Progenitor cell of endocrine pancreas (in vitro differentiated cells): ENCODE measurements at regions not wholly inside any gene's neighbourhood (a gene's known extent, or its start where the extent isn't known, plus 50 kb on each side); places are given as distances from the start of the nearest gene placed in this dataset.
"Not testable (repeated sequence)": the region's sequence is repeated elsewhere in the genome, so short reads cannot be mapped to it uniquely, and the experiment has no call there.

Experiments
- DNase-seq: peaks from one replicate; pipeline ENCODE4 v3.0.0; 2021; ENCODE audit warnings: low spot score; ENCODE audit not compliant: unreplicated experiment
- H3K27ac Mint-ChIP-seq: 2 replicates; pipeline ENCODE4 v1.8.0; 2021; ENCODE audit warnings: mild to moderate bottlenecking, moderate library complexity, mixed read lengths
- H3K27me3 Mint-ChIP-seq: 2 replicates; pipeline ENCODE4 v1.8.0; 2021; ENCODE audit warnings: mixed read lengths
- H3K36me3 Mint-ChIP-seq: 2 replicates; pipeline ENCODE4 v1.8.0; 2022; ENCODE audit warnings: mixed read lengths; ENCODE audit not compliant: insufficient read depth
- H3K4me1 Mint-ChIP-seq: 2 replicates; pipeline ENCODE4 v1.8.0; 2021; ENCODE audit warnings: low read depth, mixed read lengths
- H3K4me3 Mint-ChIP-seq: 2 replicates; pipeline ENCODE4 v1.8.0; 2021; ENCODE audit warnings: low read depth, mild to moderate bottlenecking, moderate library complexity, mixed read lengths
- H3K9me3 Mint-ChIP-seq: 2 replicates; pipeline ENCODE4 v1.8.0; 2021; ENCODE audit warnings: low read depth, mixed read lengths

DNA sequence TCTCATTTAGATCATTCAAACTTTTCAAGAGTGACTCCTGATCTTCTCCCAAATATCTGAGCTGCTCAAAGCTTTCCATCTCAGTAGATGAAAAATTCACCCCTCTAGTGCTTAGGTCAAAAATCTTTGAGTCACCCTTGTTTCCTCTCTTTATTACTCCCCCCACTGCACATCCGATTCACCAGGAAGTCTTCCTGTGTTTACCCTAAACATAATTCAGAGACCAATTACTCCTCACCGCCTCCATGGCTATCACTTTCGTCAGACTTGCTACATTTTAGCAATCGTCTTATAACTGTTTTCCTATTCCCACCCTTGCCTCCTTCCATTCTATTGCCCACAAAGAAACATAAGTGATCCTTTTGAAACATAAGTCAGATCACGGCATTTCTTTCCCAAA, 94.8 kb downstream of the SPDYE17 start:
- H3K4me1 Mint-ChIP-seq, result peaks cover 12% of the 10 kb centered on the region
- H3K36me3 Mint-ChIP-seq, H3K27me3 Mint-ChIP-seq, DNase-seq, H3K4me3 Mint-ChIP-seq, H3K27ac Mint-ChIP-seq, H3K9me3 Mint-ChIP-seq: not testable (repeated sequence)

DNA sequence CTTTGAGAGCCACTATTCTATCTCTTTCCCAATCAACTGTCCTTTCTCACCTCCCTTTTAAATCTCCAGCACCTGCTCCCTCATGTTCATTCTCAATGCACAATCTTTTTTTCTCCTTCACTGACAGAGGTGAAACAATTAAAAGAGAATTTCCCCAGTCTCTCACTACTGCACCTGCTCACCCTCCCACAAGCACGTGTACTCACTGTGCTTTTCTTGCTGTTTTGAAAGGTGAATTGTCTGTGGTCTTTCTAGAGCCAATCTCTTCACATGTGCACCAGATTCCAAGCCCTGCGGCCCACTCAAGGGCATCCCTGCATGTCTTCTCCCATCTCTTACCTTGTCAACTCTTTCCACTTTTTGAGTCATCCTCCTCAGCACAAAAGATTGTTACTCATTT, 95.8 kb downstream of the SPDYE17 start:
- H3K4me1 Mint-ChIP-seq, result peaks cover 12% of the 10 kb centered on the region
- not testable (repeated sequence) for H3K27ac Mint-ChIP-seq, H3K36me3 Mint-ChIP-seq, DNase-seq, H3K27me3 Mint-ChIP-seq, H3K9me3 Mint-ChIP-seq, H3K4me3 Mint-ChIP-seq

DNA sequence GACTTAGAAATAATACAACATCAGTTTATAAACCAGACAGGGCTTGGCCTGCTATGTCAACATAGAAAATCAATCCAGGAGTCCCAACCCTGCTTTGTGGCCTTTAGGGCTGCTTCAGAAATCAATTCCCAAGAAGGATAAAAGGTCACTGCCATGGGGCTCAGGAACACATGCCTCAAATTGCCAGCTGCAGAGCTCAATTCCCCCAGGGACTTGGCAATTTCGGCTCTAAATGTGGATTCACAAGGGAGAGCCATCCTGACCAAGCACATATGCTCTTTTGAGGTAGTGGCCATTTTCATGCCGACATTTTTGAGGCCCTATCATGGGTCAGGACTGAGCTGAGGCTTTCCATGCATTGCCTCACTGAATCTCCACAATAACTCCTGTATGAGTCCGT, 97.5 kb downstream of the SPDYE17 start:
- not testable (repeated sequence) for H3K9me3 Mint-ChIP-seq, H3K36me3 Mint-ChIP-seq, H3K4me3 Mint-ChIP-seq, H3K27me3 Mint-ChIP-seq, DNase-seq, H3K27ac Mint-ChIP-seq
- H3K4me1 Mint-ChIP-seq, result peaks cover 12% of the 10 kb centered on the region

DNA sequence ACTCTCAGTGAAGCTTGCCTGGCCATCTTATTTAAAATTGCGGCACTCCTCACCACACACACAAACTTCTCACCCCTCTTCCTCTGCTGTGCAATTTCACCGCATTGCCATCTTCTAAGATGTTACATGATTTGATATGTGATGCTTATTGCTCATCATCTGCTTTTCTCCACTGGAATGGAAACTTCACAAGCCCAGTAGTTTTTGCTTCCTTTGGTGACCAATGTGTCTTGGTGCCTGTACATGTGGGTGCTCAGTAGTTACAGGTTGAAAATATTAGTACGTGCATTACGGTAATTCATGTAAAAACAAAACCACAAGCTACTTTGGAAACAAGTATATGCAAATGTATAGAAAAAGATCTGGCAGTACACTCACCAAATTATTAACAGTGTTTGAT, 99.2 kb downstream of the SPDYE17 start:
- H3K27ac Mint-ChIP-seq, DNase-seq, H3K36me3 Mint-ChIP-seq, H3K4me3 Mint-ChIP-seq, H3K27me3 Mint-ChIP-seq, H3K9me3 Mint-ChIP-seq: not testable (repeated sequence)
- H3K4me1 Mint-ChIP-seq, result peaks cover 12% of the 10 kb centered on the region

DNA sequence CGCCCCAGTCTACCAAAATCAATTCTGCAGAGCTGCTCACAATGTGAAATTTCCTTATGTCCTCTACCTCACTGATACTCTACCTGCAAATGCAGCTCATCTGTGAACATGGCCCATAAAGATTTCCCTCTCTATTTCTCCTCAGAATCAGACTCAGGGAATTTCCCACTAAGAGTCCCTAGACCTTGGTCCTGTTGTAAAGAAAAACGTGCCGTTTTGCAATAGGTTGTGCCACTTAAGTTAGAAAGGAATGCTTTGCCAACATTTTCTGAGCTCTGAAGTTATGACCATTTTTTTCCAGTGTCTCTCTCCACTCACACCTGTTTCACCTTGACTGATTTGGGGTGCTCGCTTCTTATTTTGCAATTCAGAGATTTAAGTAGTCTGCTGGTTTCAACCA, 100.7 kb downstream of the SPDYE17 start:
- H3K4me3 Mint-ChIP-seq, H3K27me3 Mint-ChIP-seq, H3K27ac Mint-ChIP-seq, H3K36me3 Mint-ChIP-seq, H3K9me3 Mint-ChIP-seq, DNase-seq: not testable (repeated sequence)
- H3K4me1 Mint-ChIP-seq, result peaks cover 11% of the 10 kb centered on the region

DNA sequence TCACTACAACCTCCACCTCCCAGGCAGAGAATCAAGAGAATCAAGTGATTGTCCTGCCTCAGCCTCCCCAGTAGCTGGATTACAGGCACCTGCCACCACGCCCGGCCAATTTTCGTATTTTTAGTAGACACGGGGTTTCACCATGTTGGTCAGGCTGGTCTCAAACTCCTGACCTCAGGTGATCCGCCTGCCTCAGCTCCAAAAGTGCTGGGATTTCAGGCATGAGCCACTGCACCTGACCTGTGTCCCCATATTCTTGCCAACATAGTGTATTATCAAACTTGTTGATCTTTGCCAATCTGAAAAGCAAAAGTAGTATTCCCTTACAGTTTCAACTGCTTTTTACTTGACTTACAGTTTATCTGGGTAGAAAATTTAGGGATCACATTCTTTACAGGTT, 101.7 kb downstream of the SPDYE17 start:
- not testable (repeated sequence) for DNase-seq, H3K4me1 Mint-ChIP-seq, H3K27me3 Mint-ChIP-seq, H3K36me3 Mint-ChIP-seq, H3K4me3 Mint-ChIP-seq, H3K27ac Mint-ChIP-seq, H3K9me3 Mint-ChIP-seq

DNA sequence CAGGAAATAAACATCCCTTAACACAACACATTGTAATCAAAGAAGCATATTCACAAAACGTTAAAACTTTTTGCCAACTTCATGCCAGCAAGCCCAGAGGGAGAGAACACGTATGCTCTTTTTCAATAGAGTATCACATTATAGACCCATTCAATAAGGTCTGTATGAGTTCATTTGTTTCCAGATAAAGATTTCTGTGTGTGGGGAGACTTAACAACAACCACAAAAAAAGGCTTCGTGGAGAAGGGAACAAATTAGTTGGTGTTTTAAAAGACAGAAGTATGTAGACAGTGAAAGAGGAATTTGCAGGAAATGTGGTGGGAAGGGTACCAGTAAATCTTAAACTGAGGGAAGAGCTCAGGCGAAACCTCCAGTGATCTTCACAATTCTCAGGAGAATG, 103.4 kb downstream of the SPDYE17 start:
- not testable (repeated sequence) for H3K27ac Mint-ChIP-seq, H3K9me3 Mint-ChIP-seq, H3K36me3 Mint-ChIP-seq, H3K4me1 Mint-ChIP-seq, H3K4me3 Mint-ChIP-seq, DNase-seq, H3K27me3 Mint-ChIP-seq

DNA sequence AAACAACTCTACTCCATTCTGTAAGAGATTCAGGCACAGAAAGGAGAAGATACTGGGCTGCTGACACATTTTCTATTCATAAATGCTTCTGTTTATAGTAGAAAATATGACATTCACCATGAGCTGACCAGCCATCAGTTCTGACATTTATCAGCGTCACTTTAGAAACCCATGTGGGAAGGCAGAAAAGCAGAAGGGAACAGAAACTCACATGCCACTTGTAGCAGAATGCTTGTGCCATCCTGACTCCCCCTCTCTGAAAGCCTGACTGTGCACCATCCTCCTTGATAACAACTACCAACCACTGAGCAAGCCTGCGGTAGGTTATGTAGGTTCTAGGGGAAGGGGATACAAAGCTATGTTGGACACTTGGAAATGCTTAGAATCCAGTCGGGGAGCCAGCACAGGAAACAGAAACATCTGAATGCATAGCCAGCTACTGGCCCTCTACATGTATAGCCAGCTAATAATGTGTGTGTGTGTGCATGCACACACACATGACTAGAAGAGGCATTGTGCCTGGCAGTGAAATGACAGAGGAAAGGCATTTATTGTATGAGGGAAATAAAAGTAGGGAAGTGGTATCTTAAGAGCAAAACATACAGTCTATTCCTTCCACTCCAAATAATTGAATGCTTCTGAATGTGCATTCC, 104.3 kb downstream of the SPDYE17 start:
- H3K27me3 Mint-ChIP-seq, H3K36me3 Mint-ChIP-seq, H3K4me1 Mint-ChIP-seq, H3K9me3 Mint-ChIP-seq, H3K27ac Mint-ChIP-seq, H3K4me3 Mint-ChIP-seq, DNase-seq: not testable (repeated sequence)

DNA sequence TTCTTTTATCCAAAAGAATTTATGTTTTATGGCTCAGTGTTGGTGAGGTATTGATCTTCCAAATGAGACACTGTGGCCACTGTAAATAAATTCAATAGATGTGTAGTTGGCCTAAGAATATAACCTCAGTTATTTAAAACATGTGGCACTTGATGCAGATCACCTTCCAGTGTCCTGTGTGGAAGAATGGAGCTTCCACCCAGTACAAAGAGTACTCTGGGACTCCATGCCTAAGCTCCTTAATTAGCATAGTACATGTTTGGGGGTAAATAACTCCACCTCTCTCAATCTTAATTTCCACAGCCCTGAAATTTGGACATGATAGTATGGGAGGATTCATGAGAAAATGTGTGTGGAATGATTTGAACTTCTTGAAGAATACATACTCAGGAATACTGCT, 105.7 kb downstream of the SPDYE17 start:
- DNase-seq, H3K27ac Mint-ChIP-seq, H3K36me3 Mint-ChIP-seq, H3K27me3 Mint-ChIP-seq, H3K9me3 Mint-ChIP-seq, H3K4me3 Mint-ChIP-seq, H3K4me1 Mint-ChIP-seq: not testable (repeated sequence)

DNA sequence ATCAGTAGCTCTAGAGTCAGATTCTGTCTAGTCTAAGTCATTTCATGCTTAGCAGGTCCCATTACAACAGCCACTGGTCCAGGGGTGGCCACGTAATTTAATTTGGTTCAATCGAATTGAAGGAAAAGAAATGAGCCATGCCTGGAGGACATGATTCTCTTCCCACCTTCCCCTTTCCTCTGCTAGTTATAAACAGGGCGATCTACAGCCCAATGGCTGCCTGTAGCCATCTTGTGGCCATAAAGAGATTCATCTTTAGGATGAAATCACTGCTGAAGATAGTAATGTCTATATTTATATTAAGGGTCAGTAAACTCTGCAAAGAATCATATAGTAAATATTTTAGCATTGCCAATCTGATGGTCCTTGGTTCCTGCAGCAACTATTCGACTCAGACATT, 107.4 kb downstream of the SPDYE17 start:
- H3K9me3 Mint-ChIP-seq, H3K27ac Mint-ChIP-seq, H3K36me3 Mint-ChIP-seq, DNase-seq, H3K4me1 Mint-ChIP-seq, H3K4me3 Mint-ChIP-seq, H3K27me3 Mint-ChIP-seq: not testable (repeated sequence)

DNA sequence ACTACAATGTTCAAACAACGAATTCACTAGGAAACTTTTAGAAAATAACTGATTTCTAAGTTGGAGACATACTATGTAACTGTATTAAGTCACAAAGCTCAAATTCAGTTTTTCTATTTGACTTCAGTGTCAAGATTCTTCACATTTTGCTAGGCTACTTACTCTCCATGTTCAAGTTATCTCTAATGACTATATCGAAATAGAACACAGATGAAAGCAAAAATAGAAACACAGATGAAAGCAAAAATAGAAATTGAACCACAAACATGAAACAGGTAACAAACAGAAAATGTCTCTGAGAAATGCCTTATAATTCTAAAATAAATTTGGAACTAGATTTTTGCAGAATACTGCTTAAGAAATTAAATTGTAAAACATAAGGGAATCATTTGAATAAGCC, 113.5 kb downstream of the SPDYE17 start:
- H3K4me1 Mint-ChIP-seq, H3K4me3 Mint-ChIP-seq, H3K27ac Mint-ChIP-seq, H3K36me3 Mint-ChIP-seq, H3K27me3 Mint-ChIP-seq, DNase-seq, H3K9me3 Mint-ChIP-seq: not testable (repeated sequence)

DNA sequence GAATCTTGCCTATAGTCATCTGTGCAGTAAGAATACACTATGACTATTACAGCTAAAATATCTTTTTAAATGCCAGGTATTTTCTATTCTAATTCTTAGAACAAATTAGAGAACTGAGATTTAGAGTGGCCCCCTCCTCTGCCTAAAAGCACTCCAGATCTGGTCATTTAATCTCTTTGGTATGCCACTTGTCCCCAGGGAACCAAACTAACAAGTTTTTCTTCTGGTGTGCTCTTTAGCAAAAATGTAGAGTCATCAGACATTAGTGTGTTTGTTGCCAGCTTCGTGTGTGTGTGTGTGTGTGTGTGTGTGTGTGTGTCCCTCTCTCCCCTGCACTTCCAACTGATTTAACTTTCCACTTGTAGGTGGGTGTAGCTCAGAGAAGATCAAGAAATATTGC, 117.8 kb downstream of the SPDYE17 start:
- H3K4me3 Mint-ChIP-seq, H3K27me3 Mint-ChIP-seq, H3K9me3 Mint-ChIP-seq, DNase-seq, H3K36me3 Mint-ChIP-seq: not testable (repeated sequence)
- Mint-ChIP-seq H3K4me1 (peaks cover 22% of the 10 kb centered on the region), H3K27ac (peak overlapping the region; percentile 91)

DNA sequence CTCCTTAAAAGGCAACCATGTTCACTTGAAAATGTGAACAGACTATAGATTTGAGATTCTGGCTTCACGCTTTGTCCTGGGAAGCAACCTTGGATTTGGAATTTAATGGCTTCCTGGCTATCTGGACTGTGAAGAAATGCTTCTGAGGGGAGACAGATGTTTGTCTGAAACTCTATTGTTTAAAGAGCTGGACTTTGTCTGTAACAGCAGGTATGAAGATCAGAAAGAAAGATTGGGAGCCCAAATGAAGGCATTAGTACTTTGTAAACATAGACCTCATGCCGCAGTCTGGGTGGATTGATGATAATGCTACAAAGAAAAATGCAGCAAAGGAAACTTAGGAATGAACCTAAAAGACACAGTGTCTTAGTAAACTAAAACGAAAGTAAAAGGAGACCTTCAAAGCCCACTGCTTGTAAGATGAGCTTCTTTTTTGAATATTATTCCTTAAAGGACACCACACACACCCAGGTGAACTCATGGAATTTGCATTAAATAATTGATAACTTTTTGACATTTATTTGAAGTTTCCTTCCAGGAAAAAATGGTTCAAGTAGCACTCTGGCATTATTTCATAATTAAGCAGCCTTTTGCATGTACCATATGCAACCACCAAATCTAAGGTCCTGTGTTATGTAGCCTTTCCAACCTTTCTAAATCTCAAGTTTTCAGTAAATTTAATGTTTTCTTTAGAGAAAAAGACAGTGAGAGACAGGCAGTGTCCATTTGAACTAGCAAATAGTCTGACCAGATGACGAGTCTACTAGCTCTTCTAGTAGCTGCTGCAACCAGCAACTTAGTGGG, 119.9 kb downstream of the SPDYE17 start:
- not testable (repeated sequence) for H3K4me3 Mint-ChIP-seq, H3K36me3 Mint-ChIP-seq, H3K9me3 Mint-ChIP-seq, DNase-seq, H3K27me3 Mint-ChIP-seq
- Mint-ChIP-seq H3K27ac (peak overlapping the region; percentile 65), H3K4me1 (peaks cover 22% of the 10 kb centered on the region)
